ENCODE measurements at regions not wholly inside any gene's neighbourhood (a gene's known extent, or its start where the extent isn't known, plus 50 kb on each side); places are given as distances from the start of the nearest gene placed in this dataset.

DNA sequence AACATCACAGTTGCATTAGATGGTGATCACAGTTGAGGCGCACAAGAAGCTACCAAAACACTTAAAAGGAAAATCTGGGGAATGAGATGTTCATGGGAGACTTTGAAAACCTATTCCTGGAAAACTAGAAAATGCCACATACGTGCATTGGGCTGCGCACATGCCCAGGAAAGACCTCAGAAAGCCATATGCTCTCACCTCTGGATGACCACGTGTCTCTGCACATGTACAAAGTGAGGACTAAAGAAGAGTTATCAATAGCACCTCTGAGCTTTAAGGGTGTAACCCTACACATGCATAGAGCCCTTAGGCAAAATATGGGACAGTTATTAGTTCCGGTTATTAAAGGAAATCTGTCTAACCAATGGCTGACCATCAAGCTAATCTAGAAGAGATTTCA lies 77.7 kb downstream of the CRPPA start:
- TF ChIP-seq POLR2AphosphoS5 (IDR thresholded peaks at IDR 0.05; ENCODE audit: insufficient read depth in 1 of 2, low read depth in 1 of 2), result no peak
- TF ChIP-seq, protein P1, sequence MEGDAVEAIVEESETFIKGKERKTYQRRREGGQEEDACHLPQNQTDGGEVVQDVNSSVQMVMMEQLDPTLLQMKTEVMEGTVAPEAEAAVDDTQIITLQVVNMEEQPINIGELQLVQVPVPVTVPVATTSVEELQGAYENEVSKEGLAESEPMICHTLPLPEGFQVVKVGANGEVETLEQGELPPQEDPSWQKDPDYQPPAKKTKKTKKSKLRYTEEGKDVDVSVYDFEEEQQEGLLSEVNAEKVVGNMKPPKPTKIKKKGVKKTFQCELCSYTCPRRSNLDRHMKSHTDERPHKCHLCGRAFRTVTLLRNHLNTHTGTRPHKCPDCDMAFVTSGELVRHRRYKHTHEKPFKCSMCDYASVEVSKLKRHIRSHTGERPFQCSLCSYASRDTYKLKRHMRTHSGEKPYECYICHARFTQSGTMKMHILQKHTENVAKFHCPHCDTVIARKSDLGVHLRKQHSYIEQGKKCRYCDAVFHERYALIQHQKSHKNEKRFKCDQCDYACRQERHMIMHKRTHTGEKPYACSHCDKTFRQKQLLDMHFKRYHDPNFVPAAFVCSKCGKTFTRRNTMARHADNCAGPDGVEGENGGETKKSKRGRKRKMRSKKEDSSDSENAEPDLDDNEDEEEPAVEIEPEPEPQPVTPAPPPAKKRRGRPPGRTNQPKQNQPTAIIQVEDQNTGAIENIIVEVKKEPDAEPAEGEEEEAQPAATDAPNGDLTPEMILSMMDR (IDR thresholded peaks at IDR 0.05), result no peak
- no peak for TF ChIP-seq POLR2A (IDR thresholded peaks at IDR 0.05)

Measured in vagina (tissue), 2 donors.